Activated CD8-positive, alpha-beta memory T cell treated with anti-CD3 and anti-CD28 coated beads for 36 hours (primary cell): ENCODE measurements at regions not wholly inside any gene's neighbourhood (a gene's known extent, or its start where the extent isn't known, plus 50 kb on each side); places are given as distances from the start of the nearest gene placed in this dataset.

ENCODE experiments used
- CTCF ChIA-PET: fragments of 350-600 bp; sonication (Branson Sonifier 250); formaldehyde crosslinking; loops from one replicate; lab custom pipeline; 2021; ENCODE audit warnings: antibody characterized with exemption; lab: Charles Lee
- POLR2A ChIA-PET: fragments of 350-600 bp; sonication (Branson Sonifier 250); formaldehyde crosslinking; loops from one replicate; lab custom pipeline; 2021; ENCODE audit warnings: antibody characterized with exemption; lab: Charles Lee

DNA sequence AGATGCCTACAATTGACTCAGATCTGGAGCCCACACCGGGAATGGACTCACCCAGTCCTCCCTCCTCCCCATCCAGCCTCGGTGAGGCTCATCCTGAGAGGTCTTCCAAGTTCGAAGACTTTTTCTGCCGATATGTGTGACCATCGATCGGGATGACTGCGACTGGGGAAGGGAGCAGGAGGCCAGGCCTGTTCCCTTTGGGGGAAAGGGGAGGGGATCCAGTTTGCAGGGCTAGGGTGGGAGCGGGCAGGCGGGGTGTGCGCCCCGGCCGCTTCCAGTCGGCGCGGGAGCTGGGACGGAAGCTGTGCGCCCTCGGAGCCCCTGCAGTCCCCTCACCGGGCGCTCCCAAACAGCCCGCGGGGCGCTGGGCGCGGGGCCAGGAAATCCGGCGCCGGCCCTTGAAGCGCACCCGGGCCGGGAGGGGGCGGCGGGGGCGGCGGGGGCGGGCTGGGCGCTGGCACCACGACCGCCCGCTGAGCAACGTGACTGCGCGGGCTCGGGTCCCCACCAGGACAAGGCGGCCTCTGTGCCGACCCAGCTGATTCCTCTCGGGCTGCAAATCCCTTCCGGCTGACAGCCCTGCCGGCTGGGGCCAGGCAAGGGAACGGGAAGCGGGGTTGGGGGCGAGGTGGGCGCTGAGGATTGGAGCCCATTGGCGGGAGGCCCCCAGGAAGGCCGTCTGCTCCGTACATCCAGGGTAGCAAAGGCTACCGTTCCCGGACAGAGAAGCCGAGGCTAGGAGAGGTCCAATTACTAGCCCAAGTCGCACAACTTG, 103.9 kb downstream of the EBNA1BP2 start:
- POLR2A ChIA-PET, result no interaction called here
- CTCF ChIA-PET, result no interaction called here

DNA sequence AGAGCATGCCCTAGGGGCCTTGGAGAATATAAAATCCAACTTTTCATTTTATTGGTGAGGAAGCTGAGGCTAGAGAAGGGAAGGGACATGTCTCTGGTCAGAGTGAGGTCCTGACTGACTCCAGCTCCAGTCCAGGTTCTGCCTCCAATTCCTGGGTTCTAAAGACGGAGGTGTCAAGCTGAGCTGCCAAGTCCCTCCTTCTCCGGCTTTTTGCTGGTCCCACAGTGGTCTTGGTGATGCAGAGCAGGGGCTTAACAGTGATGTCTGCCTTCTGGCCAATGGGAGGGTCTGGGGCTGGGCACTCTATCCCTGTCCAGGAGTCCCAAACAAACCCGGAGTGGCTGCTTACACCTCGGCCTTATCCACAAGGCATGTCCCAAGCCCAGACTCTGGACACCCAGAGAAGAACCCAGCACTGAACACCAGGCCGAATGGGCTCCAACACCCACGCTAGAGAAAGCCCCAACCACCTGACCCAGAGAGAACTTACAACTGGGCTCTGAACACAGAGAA, 104.8 kb downstream of the EBNA1BP2 start:
- CTCF ChIA-PET, result no interaction called here
- POLR2A ChIA-PET, result no interaction called here

DNA sequence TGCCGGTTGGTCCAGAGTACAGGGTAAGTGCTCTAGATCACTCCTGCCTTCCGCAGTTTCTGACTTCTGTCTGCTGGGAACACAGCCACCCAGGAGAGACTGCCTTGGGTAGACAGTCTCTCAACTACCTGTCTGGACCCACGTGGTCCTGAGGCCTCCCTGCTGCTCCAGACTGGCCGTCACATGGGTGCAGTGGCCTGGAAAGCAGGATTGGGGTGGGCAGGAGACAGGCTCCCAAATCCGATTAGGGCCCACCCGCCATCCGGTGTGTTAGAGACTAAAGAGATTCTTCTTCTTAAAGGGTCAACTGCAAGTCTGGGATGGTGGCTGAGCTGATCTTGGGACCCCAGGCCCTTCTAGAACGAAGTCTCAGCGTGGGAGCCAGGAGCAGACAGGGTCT, 105.5 kb downstream of the EBNA1BP2 start:
- CTCF ChIA-PET, result no interaction called here
- POLR2A ChIA-PET, result no interaction called here

DNA sequence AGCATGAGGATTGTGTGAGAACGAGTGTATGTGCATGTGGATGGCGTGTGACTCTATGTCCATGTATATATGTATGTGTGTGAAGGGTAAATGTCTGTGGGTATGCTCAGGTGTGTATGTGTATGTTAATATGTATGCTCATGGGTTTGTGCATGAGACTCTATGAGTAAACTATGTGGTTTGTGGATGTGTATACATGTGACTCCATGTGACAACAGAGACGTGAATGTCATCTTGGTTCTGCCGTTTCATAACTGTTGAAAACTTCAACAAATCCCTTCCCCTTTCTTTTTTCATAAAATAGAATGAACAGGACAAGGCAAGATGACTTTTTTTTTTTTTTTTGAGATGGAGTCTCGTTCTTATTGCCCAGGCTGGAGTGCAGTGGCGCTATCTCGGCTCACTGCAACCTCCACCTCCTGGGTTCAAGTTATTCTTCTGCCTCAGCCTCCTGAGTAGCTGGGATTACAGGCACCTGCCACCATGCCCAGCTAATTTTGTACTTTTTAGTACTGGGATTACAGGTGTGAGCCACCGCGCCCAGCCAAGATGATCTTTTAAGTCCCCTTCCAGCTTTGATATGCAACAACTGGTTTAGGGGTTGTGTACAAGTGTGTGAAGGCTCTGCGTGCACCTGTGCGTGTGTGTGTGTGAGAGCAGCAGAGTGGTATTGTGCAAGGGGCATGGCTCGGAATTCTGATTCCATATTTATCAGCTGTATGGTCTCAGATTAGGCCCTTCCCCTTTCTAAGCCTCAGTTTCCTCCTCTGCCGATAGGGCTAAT, 106.3 kb downstream of the EBNA1BP2 start:
- POLR2A ChIA-PET, result no interaction called here
- CTCF ChIA-PET, result no interaction called here

DNA sequence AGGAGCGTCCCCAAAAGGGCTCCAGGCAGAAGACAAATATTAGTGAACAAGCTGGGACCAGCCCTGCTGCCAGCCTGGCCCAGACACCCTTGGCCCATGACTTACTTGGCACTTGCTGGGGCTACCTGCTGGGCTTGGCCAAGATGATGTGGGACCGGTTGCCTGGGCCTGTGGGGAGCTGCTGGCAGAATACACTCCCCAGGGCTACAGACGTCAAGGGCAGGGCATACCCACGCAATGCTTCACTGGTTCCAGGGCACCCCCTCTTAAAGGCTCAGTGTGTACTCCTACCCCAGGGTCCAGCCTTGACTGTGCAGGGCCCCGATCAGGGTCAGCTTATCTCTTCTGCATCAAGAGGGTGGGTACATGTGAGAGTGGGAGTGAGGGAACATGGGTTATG, 106.5 kb upstream of the SLC2A1 start:
- POLR2A ChIA-PET, result no interaction called here
- CTCF ChIA-PET, result interaction anchor here (1.1 kb wide), 1 partner anchor 152 kb away, joined by 3 read pairs; no protein-coding TSS in a partner anchor

DNA sequence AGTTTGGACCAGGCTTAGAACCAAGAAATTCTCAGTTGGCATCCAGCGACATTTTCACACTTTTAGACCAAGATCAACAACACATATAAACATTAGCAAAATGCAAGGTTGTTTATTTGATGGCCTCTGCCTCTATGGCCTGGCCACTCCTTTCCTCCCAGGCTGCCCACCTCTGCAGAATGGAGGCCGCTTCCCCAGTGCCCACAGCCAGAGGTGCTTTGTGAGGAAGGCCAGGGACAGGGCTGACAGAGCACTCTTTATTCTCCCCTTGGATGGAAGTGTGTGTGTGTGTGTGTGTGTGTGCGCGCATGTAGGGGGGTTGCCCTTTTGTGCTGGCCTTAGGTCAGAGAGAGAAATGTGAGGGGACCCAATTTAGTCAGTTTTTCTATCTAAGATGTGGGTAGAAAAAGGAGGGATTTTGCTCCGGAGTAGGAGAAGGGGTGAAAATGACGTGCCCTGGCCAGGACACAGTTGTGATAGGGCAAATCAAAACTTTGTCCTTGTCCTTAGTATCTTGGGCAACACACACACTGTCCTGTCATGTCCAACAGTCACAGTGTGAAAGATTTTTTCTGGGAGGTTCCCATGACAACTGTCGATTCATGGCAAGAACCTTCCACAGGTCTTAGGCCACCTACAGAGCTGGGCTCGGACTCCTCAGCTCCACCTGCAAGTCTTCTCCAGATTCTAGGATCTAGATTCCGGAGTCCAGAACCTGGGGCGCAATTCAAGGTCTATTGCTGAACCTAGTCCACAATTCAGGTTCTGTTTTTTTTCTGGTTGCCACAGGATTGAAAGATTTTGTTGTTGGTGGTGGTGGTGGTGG, 104.9 kb upstream of the SLC2A1 start:
- ChIA-PET POLR2A (no interaction called here), CTCF (interaction anchor here (1.6 kb wide), 1 partner anchor 11 kb away, joined by 6 read pairs; no protein-coding TSS in a partner anchor)

DNA sequence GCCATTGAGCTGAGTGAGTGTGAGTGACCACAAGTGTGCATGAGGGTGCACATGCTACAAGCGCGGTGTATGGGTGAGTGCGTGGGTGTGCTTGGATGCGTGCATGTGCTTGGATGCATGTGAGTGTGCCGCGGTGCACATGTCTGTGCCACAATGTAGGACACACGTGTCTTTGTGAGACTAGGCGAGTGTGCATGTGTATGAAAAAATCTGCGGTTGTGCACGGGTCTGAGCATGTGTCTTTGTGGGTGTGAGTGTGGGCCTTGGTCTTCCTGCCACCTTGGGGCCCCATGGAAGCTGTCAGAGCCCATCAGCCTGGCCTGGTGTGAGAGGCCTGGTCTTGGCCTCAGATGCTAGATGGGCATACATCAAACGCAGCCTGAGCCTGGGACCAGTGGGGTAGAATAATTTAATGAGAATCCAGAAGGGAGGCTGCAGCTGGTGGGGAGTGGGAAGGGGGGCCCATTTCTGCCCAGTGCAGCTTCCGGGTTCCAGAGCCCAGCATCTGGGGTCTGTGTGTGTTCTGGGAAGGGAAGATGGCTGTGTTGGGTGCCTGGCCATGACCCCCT, 103.9 kb upstream of the SLC2A1 start:
- POLR2A ChIA-PET, result no interaction called here
- CTCF ChIA-PET, result no interaction called here

DNA sequence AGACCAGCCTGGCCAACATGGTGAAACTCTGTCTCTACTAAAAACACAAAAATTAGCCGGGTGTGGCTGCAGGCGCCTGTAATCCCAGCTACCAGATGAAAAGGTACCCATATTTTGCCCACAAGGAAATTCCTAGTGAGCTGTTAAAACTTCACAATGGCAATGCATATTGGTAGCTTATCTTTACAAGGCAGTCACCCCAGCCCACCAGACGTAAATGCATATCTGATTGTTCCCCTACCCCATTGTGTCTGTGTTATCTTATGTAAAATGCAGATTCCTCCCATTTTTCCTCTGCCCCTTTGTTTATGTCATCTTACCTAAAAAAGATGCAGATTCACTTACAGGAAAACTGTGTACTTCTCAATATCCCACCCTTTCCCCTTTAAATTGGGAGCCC, 103.1 kb upstream of the SLC2A1 start:
- ChIA-PET POLR2A (no interaction called here), CTCF (interaction anchor here (1.2 kb wide), 1 partner anchor 139 kb away, joined by 4 read pairs; no protein-coding TSS in a partner anchor)

DNA sequence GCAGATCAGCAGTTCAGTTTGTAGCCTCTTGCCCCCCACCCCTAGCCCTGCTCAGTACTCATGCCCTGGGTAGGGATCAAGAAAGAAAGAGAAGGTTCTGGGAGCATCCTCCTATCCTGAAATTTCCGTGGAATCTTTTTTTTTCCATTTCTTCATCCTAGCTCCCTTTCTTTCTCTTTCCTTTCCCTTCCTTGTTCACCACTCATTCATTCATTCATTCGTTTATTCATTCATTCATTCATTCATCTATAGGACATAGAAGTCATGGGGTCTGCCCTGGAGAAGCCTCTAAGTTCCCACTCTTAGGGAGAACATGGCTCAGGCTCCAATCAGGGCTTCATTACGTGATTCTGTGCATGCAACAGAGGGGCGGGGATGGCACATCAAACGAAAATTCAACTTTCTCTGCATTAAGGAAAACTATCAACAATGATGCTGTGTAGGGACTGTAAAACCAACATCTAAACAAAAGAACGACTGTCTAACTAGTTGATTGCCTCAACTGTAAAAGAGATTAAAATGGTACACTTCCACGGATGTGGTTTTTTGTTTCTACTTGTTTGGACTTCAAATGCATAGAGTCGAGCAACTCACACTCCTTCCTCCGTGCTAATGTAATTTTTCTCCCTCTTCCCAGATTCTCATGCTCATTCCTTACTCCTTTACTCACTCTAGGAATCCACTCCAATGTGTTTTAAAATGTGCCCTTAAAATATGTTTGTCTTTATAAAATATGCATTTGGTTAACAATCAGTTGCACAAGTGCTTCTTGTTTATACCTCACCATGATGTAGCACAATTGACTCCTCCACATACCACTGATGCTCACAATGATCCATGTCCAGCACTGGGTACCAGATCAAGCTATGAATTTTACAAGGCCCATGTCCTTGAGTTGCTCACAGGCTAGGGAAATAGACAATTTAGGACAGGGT, 101.2 kb upstream of the SLC2A1 start:
- POLR2A ChIA-PET, result no interaction called here
- CTCF ChIA-PET, result interaction anchor here (1.3 to 1.6 kb wide), 3 partner anchors 14 to 147 kb away, joined by 4 to 6 read pairs (median 5); no protein-coding TSS in a partner anchor

DNA sequence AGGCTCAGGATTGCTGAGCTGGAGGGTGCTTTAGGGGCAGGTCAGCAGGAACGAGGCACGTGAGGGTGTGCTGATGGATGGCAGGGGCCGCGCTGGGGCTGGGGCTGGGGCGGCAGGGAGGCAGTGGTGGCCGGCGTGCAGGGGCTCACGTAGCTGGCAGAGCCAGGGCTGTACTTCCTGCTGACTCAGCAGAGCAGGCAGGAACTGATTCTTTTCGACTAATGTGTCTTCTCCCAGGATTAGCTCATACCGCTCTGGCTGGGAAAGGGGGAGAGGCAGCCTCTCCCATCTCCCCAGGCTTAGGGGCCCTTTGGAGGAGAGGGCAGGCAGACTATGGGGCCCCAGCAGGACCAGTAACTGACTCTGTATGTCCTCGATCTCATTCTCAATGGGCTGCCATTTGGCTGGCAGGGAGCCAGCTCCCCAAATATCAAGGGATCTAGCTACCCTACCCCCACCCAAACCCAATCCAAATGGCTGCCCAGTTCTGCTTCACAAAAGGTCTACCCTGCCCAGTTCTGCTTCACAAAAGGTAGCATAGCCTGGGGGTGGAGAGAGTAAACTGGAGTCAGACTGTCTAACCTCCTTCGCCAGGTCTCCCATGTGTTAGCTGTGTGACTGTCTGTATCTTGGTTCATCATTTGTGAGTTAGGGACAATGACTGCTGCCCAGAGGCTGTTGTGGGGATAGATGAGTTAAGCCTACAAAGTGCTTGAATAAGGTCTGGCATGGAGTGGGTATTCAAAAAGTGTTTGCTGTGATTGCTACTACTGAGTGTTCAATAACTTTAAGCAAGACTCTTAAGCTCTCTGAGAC, 100.1 kb upstream of the SLC2A1 start:
- CTCF ChIA-PET, result interaction anchor here (1.3 to 1.6 kb wide), 3 partner anchors 15 to 145 kb away, joined by 4 to 6 read pairs (median 5); no protein-coding TSS in a partner anchor
- POLR2A ChIA-PET, result no interaction called here

DNA sequence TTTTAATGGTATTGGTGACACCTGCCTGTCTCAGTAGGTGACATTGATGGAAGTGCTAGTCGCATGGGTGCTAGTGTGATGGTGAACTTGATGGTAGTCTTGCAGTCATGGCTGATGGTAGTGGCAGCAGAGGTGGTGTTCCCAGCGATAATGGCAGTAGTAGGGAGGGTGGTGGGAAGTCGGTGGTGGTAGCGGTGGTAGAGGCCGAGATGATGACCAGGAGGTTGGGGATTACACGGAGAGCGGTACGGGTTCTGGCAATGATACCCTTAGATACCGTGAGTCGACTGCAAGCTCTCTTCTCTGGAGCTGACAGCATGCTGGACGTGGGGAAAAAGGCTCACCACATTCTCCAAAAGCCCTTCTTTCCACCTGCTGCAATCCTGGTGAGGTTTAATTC, 99.4 kb upstream of the SLC2A1 start:
- ChIA-PET POLR2A (no interaction called here), CTCF (interaction anchor here (1.4 to 1.6 kb wide), 2 partner anchors 16 to 142 kb away, joined by 5 to 6 read pairs; no protein-coding TSS in a partner anchor)

DNA sequence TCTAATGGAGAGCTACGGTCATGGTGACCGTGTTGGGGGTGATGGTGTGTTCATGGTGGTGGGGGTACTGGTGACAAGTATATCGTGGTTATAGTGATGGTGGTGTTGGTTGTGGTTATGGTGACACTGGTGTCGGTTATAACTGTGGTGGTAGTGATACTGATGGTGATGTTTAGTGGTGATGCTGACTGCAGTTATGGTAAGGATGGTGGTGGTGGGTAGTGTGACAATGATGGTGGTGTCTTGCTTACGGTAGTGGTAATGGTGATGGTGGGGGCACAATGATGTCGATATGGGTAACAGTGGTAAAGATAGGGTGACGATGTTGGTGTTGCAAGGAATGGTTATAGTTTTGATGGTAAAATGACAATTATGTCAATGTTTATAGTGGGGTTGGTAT, 98.9 kb upstream of the SLC2A1 start:
- POLR2A ChIA-PET, result no interaction called here
- CTCF ChIA-PET, result no interaction called here

DNA sequence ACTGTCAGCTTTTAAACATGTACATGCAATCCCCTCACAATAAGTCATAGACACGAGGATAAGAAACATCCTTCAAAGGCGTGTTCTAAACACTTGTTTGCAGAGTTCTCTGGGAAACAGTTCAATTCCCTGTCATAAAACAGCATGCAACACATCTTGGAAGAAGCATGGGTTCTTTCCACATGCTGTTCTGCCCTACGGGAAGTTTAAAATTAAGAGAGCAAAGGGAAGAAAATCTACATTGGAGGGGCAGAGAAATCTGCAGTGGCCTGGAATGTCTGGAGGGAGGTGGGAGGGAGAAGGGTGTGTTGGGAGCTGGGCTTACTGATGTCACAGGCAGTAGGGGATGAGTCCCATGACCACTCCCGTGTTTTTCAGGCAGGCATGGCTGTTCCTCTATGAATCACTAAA, 98.3 kb upstream of the SLC2A1 start:
- POLR2A ChIA-PET, result no interaction called here
- CTCF ChIA-PET, result interaction anchor here (1.2 kb wide), 1 partner anchor 16 kb away, joined by 3 read pairs; no protein-coding TSS in a partner anchor

DNA sequence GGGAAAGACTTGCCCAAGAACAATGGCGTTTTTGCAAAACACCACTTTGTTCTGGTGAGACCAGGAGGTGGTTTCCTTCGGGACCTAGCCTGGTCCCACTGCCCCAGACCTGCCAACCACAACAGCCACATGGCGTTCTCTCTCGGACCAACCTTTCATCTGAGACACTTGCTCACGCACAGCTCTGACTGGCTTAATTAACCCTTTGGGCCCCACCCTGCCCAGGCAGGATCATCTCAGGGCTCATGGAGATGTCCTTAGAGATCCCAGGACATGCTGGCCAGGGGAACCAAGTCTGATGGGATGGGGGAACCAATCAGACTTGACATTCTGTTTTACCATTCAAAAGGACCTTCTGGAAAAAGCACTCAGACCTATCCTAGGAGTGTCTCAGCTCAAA, 97.8 kb upstream of the SLC2A1 start:
- CTCF ChIA-PET, result interaction anchor here (1.2 kb wide), 1 partner anchor 17 kb away, joined by 3 read pairs; no protein-coding TSS in a partner anchor
- POLR2A ChIA-PET, result no interaction called here

DNA sequence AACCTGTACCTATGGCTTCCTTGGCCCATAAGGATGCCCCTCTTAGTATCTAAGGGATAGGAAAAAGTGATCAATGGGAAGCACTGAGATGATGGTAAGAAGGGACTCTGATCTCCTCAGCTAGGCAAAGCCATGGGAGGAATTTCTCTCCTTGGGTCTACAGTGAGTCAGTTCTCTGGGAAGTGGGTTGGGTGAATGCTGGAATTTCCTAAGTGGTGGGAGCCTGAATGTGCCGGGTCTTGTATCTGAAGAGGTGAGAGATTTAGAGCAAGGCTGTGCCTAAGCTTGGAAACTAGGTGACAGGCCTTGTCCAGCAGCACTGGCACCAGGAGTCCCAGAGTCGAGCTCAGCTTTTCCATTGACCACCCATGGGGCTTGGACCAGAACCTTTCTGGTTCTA, 96.3 kb upstream of the SLC2A1 start:
- POLR2A ChIA-PET, result no interaction called here
- CTCF ChIA-PET, result interaction anchor here (0.6 kb wide), 1 partner anchor 123 kb away, joined by 3 read pairs; no protein-coding TSS in a partner anchor

DNA sequence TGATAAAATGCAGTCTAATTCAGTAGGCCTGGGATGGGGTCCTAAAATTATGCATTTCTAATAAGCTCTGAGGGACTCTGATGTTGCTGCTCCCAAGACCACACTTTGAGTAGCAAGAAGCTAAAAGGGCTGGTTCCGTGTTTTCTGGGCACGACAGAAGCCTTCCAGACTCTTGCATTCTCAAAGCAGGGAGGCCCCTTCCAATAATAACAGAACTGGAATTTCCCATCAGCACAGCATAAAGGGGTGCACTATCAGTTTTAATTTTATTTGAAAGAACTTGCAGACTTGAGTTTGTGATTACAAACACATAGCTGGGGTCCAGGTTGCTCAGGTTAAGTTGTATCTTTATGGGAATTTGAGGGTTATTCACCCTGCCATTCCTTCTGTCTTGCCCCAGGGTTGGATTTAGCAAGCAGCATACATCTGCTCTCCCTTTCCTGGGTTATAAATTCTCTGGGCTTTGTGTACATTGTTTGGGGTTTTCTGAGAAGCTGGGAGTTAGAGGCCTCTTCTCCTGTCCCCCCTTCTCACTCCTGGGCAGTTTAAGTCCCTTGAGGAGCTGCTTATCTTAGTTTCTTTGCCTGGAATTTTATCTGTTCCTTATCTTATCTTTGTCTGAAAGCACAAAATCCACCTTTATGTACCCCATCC, 94.2 kb upstream of the SLC2A1 start:
- CTCF ChIA-PET, result no interaction called here
- POLR2A ChIA-PET, result no interaction called here

DNA sequence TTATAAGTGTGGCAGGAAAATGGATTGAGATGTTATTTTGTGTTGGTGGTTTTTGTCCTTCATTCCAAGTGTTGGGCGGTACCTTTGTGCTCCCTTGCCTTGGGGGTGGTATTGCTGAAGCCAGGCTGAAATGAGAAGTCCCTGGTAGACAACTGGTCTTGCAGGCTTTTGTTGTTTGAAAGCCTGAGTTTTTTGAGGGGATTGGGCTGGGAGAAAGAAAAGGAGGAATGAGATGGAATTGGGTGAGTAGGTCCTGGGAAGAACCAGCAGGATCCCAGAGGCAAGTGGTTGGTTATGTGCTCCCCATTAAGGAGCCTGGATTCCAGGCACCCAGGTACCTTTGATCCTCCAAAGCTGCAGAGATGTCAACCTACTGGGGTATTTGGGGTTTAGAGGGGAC, 93.7 kb upstream of the SLC2A1 start:
- CTCF ChIA-PET, result no interaction called here
- POLR2A ChIA-PET, result no interaction called here
